Hematopoietic multipotent progenitor cell treated with erythropoietin and hydrocortisone succinate and interleukin-3 and kit ligand, for 6 days (in vitro differentiated cells): ENCODE measurements at regions not wholly inside any gene's neighbourhood (a gene's known extent, or its start where the extent isn't known, plus 50 kb on each side); places are given as distances from the start of the nearest gene placed in this dataset.
"Not testable (repeated sequence)": the region's sequence is repeated elsewhere in the genome, so short reads cannot be mapped to it uniquely, and the experiment has no call there.

Experiments used
- DNase-seq: peaks from one replicate; pipeline ENCODE4 v3.0.0-alpha.2; 2015

GRCh38 chr2:444937-445884 is 157.3 kb upstream of the ALKAL2 start:
- no peak for DNase-seq

GRCh38 chr2:443741-444140 is 155.8 kb upstream of the ALKAL2 start:
- DNase-seq = no peak

GRCh38 chr2:443216-443615 is 155.3 kb upstream of the ALKAL2 start:
- DNase-seq = no peak

GRCh38 chr2:441258-442022 is 153.5 kb upstream of the ALKAL2 start:
- no peak for DNase-seq

- DNase-seq = no peak
Measured at GRCh38 chr2:440403-440740, 152.5 kb upstream of the ALKAL2 start.

GRCh38 chr2:439556-440402 is 151.9 kb upstream of the ALKAL2 start:
- DNase-seq = no peak

- DNase-seq = no peak
Measured at GRCh38 chr2:439077-439476, 151.2 kb upstream of the ALKAL2 start.

- peak; percentile 76 for DNase-seq
Measured at GRCh38 chr2:437756-438393, 150.0 kb upstream of the ALKAL2 start.

GRCh38 chr2:437180-437579 is 149.3 kb upstream of the ALKAL2 start:
- no peak for DNase-seq

GRCh38 chr2:436205-436604 is 148.3 kb upstream of the ALKAL2 start:
- no peak for DNase-seq

- no peak for DNase-seq
Measured at GRCh38 chr2:434625-435024, 146.7 kb upstream of the ALKAL2 start.

GRCh38 chr2:433216-433615 is 145.3 kb upstream of the ALKAL2 start:
- no peak for DNase-seq

- peak; percentile 76 for DNase-seq
Measured at GRCh38 chr2:430291-431040, 142.6 kb upstream of the ALKAL2 start.

GRCh38 chr2:429575-430254 is 141.8 kb upstream of the ALKAL2 start:
- DNase-seq = peak; percentile 52

GRCh38 chr2:429142-429541 is 141.3 kb upstream of the ALKAL2 start:
- DNase-seq = no peak

- no peak for DNase-seq
Measured at GRCh38 chr2:428591-428990, 140.7 kb upstream of the ALKAL2 start.

GRCh38 chr2:426696-427095 is 138.8 kb upstream of the ALKAL2 start:
- DNase-seq = not testable (repeated sequence)

- DNase-seq = no peak
Measured at GRCh38 chr2:425947-426346, 138.1 kb upstream of the ALKAL2 start.

GRCh38 chr2:425243-425642 is 137.4 kb upstream of the ALKAL2 start:
- DNase-seq = no peak

- DNase-seq = no peak
Measured at GRCh38 chr2:424306-425171, 136.6 kb upstream of the ALKAL2 start.
